B cell (primary cell): ENCODE measurements at regions not wholly inside any gene's neighbourhood (a gene's known extent, or its start where the extent isn't known, plus 50 kb on each side); places are given as distances from the start of the nearest gene placed in this dataset.

Experiments
- ATAC-seq: fragments of 200-7000 bp; cut with Tn5 transposase; one replicate; pipeline ENCODE4 v1.10.0; 2021; ENCODE audit warnings: low read depth, mild to moderate bottlenecking, moderate number of reproducible peaks, moderate library complexity
- CTCF ChIA-PET: fragments of 350-600 bp; sonication (Branson Sonifier 250); formaldehyde crosslinking; loops from one replicate; lab custom pipeline; 2021; ENCODE audit warnings: antibody characterized with exemption, inconsistent platforms; lab: Charles Lee
- POLR2A ChIA-PET: fragments of 350-600 bp; sonication (Branson Sonifier 250); formaldehyde crosslinking; loops from one replicate; lab custom pipeline; 2021; ENCODE audit warnings: antibody characterized with exemption; lab: Charles Lee
- DNase-seq: peaks from one replicate; pipeline ENCODE4 v3.0.0; 2013
- H2AFZ ChIP-seq: 2 replicates; pipeline ENCODE4 v1.6.1; 2012; ENCODE audit warnings: mild to moderate bottlenecking, low read depth, low read length; ENCODE audit not compliant: insufficient read depth, poor library complexity, severe bottlenecking
- H3K27ac ChIP-seq, 2 donors: 1 replicate in 1 of 2; 2 replicates in 1 of 2; pipeline ENCODE4 v1.5.1; 2012 to 2013; ENCODE audit warnings: low read length in 2 of 2, mild to moderate bottlenecking in 2 of 2, moderate library complexity in 1 of 2
- H3K27me3 ChIP-seq, 4 experiments: fragments of 200-600 bp in 1 of 4; sonication (generic) in 1 of 4; replicated peaks in 1 of 4; 1 replicate in 2 of 4; 2 replicates in 2 of 4; pipeline versions ENCODE4 v1.6.1 to v1.7.0; 2013 to 2016; ENCODE audit warnings: low read length in 3 of 4, mild to moderate bottlenecking in 2 of 4, mixed read lengths in 1 of 4, moderate library complexity in 1 of 4; ENCODE audit not compliant: insufficient read depth in 4 of 4, control insufficient read depth in 3 of 4; ENCODE audit errors: control extremely low read depth in 1 of 4
- H3K36me3 ChIP-seq, 2 experiments: replicated peaks in 1 of 2; 1 replicate in 1 of 2; 2 replicates in 1 of 2; pipeline versions ENCODE4 v1.6.1 to v1.7.1; 2013; ENCODE audit warnings: low read length in 1 of 2; ENCODE audit not compliant: insufficient read depth in 2 of 2, control insufficient read depth in 1 of 2; ENCODE audit errors: control extremely low read depth in 1 of 2, extremely low read depth in 1 of 2
- H3K4me1 ChIP-seq, 2 donors: fragments of 200-600 bp in 1 of 2; sonication (generic) in 1 of 2; 1 replicate in 1 of 2; 2 replicates in 1 of 2; pipeline versions ENCODE4 v1.5.1 to v1.6.1; 2013 to 2017; ENCODE audit warnings: low read length in 2 of 2; ENCODE audit not compliant: control insufficient read depth in 2 of 2, insufficient read depth in 2 of 2
- H3K4me2 ChIP-seq: replicated peaks from 2 replicates; pipeline ENCODE3; 2012; ENCODE audit warnings: mild to moderate bottlenecking, low read depth, low read length; ENCODE audit not compliant: poor library complexity, severe bottlenecking
- H3K4me3 ChIP-seq, 5 experiments: fragments of 200-600 bp in 1 of 5; sonication (generic) in 1 of 5; 1 replicate in 3 of 5; 2 replicates in 2 of 5; pipeline versions ENCODE4 v1.5.1 to v1.7.0; 2011 to 2016; ENCODE audit warnings: low read length in 4 of 5, mild to moderate bottlenecking in 4 of 5, low read depth in 2 of 5, control low read depth in 1 of 5, moderate library complexity in 1 of 5; ENCODE audit not compliant: insufficient read depth in 1 of 5; ENCODE audit errors: control extremely low read depth in 1 of 5, extremely low read depth in 1 of 5
- H3K79me2 ChIP-seq: fragments of 200-600 bp; sonication (generic); one replicate; pipeline ENCODE4 v1.6.0; 2016; ENCODE audit warnings: low read length; ENCODE audit not compliant: control insufficient read depth, insufficient read depth
- H3K9ac ChIP-seq: fragments of 200-600 bp; sonication (generic); 2 replicates; pipeline ENCODE4 v1.6.1; 2017; ENCODE audit warnings: mild to moderate bottlenecking, low read length, moderate library complexity
- H3K9me3 ChIP-seq, 3 donors: one replicate each; pipeline versions ENCODE4 v1.6.1 to v1.7.1; 2013; ENCODE audit warnings: low read length in 2 of 3; ENCODE audit not compliant: control insufficient read depth in 2 of 3, insufficient read depth in 1 of 3; ENCODE audit errors: control extremely low read depth in 1 of 3
- H4K20me1 ChIP-seq: 2 replicates; pipeline ENCODE4 v1.6.0; 2012; ENCODE audit warnings: mild to moderate bottlenecking, low read length; ENCODE audit not compliant: insufficient read depth, control insufficient read depth, poor library complexity, severe bottlenecking
- H3K27ac Mint-ChIP-seq: one replicate; pipeline ENCODE4 v1.8.0; 2021; ENCODE audit warnings: mixed read lengths
- H3K27me3 Mint-ChIP-seq: one replicate; pipeline ENCODE4 v1.8.0; 2021; ENCODE audit warnings: mixed read lengths
- H3K4me1 Mint-ChIP-seq: one replicate; pipeline ENCODE4 v1.8.0; 2021; ENCODE audit warnings: mixed read lengths
- H3K4me3 Mint-ChIP-seq: one replicate; pipeline ENCODE4 v1.8.0; 2021; ENCODE audit warnings: mixed read lengths
- H3K9me3 Mint-ChIP-seq: one replicate; pipeline ENCODE4 v1.8.0; 2022; ENCODE audit warnings: mixed read lengths; ENCODE audit not compliant: insufficient read depth
- CTCF ChIP-seq: fragments of 200-600 bp; IDR thresholded peaks from one replicate; pipeline ENCODE4 v1.8.0; 2022; ENCODE audit warnings: antibody characterized with exemption, mild to moderate bottlenecking
- EZH2 ChIP-seq: IDR thresholded peaks from 2 replicates; pipeline ENCODE4 v1.6.1; 2012; ENCODE audit warnings: borderline replicate concordance, low read depth, mild to moderate bottlenecking, moderate library complexity, low read length; ENCODE audit not compliant: insufficient read depth, poor library complexity, severe bottlenecking
- WGBS: methylation state at CpG from one replicate; pipeline ENCODE4 v1.1.5; 2013; ENCODE audit warnings: missing lambda C conversion rate; ENCODE audit not compliant: insufficient coverage; 5-methylcytosine and 5-hydroxymethylcytosine counted together
- intact Hi-C: fragments of 100-400 bp; cut with micrococcal nuclease; formaldehyde crosslinking; loops from one replicate; pipeline ENCODE4 v1.10.0; 2022

GRCh38 chr16:64094181-64094965 is 1027.5 kb downstream of the CDH11 start:
- ATAC-seq: no peak

More at GRCh38 chr16:64094181-64094965, 1027.5 kb downstream of the CDH11 start:
- ChIA-PET CTCF (no interaction called here), POLR2A (no interaction called here)
- no peaks in the 10 kb centered on the region for H3K36me3 ChIP-seq
- no peak overlapping the region for H3K4me2 ChIP-seq
- no peaks in the 10 kb centered on the region for H3K4me1 ChIP-seq
- peaks cover 3% of the 10 kb centered on the region for H3K9me3 Mint-ChIP-seq
- no peak overlapping the region for H3K4me3 Mint-ChIP-seq
- H3K4me3 ChIP-seq: no peak overlapping the region
- no peak for DNase-seq
- WGBS: 100% methylated on average over 1 of the region's 4 CpGs
- no peaks in the 10 kb centered on the region for H4K20me1 ChIP-seq
- no peak overlapping the region for H3K9ac ChIP-seq
- no peak overlapping the region for H2AFZ ChIP-seq
- intact Hi-C loops: no loop called here
- no peaks in the 10 kb centered on the region for H3K79me2 ChIP-seq
- H3K27ac Mint-ChIP-seq: no peak overlapping the region
- no peak for TF ChIP-seq EZH2
- TF ChIP-seq CTCF: no peak
- no peak overlapping the region for H3K27ac ChIP-seq
- H3K27me3 Mint-ChIP-seq: no peaks in the 10 kb centered on the region
- no peaks in the 10 kb centered on the region for H3K27me3 ChIP-seq
- no peaks in the 10 kb centered on the region for H3K9me3 ChIP-seq
- H3K4me1 Mint-ChIP-seq: no peaks in the 10 kb centered on the region
